HUES6 (cell line): ENCODE measurements at regions not wholly inside any gene's neighbourhood (a gene's known extent, or its start where the extent isn't known, plus 50 kb on each side); places are given as distances from the start of the nearest gene placed in this dataset.

Experiments
- H3K27ac ChIP-seq: 2 replicates; pipeline ENCODE4 v1.7.0; 2013; ENCODE audit warnings: low read depth, mild to moderate bottlenecking, low read length, inconsistent platforms
- H3K27me3 ChIP-seq: 2 replicates; pipeline ENCODE4 v1.6.1; 2013; ENCODE audit warnings: low read length; ENCODE audit not compliant: control insufficient read depth, insufficient read depth
- H3K36me3 ChIP-seq: 2 replicates; pipeline ENCODE4 v1.6.1; 2013; ENCODE audit warnings: low read length; ENCODE audit not compliant: control insufficient read depth, insufficient read depth
- H3K4me1 ChIP-seq: 2 replicates; pipeline ENCODE4 v1.6.1; 2013; ENCODE audit warnings: low read length; ENCODE audit not compliant: control insufficient read depth, insufficient read depth
- H3K4me3 ChIP-seq: 2 replicates; pipeline ENCODE4 v1.5.1; 2013; ENCODE audit warnings: low read depth, low read length
- H3K9ac ChIP-seq: one replicate; pipeline ENCODE4 v1.6.1; 2013; ENCODE audit warnings: mild to moderate bottlenecking, low read length
- H3K9me3 ChIP-seq: 2 replicates; pipeline ENCODE4 v1.6.1; 2013; ENCODE audit warnings: low read depth, low read length; ENCODE audit not compliant: control insufficient read depth, insufficient read depth

GRCh38 chr20:6852478-6852877, 85.0 kb downstream of the BMP2 start:
- Histone ChIP-seq H3K27me3 (no peaks in the 10 kb centered on the region), H3K36me3 (no peaks in the 10 kb centered on the region), H3K9me3 (no peaks in the 10 kb centered on the region), H3K9ac (no peak overlapping the region), H3K4me1 (peaks cover 13% of the 10 kb centered on the region; the same call in 1 of the 2 replicates), H3K4me3 (no peak overlapping the region), H3K27ac (no peak overlapping the region)

DNA sequence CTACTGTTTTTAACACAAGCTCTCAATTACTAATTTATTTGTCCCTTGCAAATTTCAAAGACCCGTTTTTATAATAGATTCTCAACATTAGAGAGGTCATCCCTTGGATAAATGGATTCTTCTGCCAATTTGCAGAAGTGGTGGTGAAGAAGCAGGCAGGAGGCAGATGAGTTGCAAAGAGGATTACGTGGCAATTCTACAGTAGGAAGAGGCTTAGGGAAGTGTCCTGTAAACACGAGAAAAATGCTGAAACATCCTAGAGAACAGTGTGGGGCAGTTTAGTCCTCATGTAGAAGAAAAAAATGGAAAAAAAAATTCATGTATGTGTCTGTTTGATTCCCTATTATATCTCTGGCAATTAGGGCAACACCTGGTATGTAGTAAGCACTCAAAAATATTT, 87.6 kb downstream of the BMP2 start:
- Histone ChIP-seq H3K36me3 (no peaks in the 10 kb centered on the region), H3K27me3 (no peaks in the 10 kb centered on the region), H3K4me3 (no peak overlapping the region), H3K9me3 (no peaks in the 10 kb centered on the region), H3K9ac (no peak overlapping the region), H3K4me1 (no peaks in the 10 kb centered on the region), H3K27ac (no peak overlapping the region)

GRCh38 chr20:6855796-6856195, 88.3 kb downstream of the BMP2 start:
- H3K9ac ChIP-seq: no peak overlapping the region
- no peak overlapping the region for H3K4me3 ChIP-seq
- no peaks in the 10 kb centered on the region for H3K36me3 ChIP-seq
- H3K9me3 ChIP-seq: no peaks in the 10 kb centered on the region
- H3K4me1 ChIP-seq: no peaks in the 10 kb centered on the region
- no peaks in the 10 kb centered on the region for H3K27me3 ChIP-seq
- no peak overlapping the region for H3K27ac ChIP-seq

DNA sequence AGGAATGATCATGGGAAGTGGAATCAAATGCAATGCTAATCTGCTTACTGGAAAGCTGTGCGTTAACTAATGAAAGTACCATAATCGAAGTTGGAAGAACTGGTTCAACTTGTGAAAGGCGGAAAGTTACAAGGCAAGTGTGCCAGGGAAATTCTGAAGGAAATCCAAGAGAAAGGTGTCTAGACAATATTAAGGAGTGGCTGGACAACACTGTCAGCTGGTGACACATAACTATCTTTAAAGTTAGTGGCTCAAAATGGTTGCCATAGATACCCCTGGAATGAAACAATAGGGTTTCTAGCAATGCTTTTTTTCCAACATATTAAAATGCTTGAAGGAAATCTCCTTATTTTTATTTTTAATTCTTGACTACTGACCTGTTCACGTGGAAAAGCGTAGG, 90.4 kb downstream of the BMP2 start:
- no peak overlapping the region for H3K27ac ChIP-seq
- H3K4me3 ChIP-seq: no peak overlapping the region
- H3K9me3 ChIP-seq: no peaks in the 10 kb centered on the region
- H3K4me1 ChIP-seq: peaks cover 5% of the 10 kb centered on the region; the same call in 1 of the 2 replicates
- no peak overlapping the region for H3K9ac ChIP-seq
- no peaks in the 10 kb centered on the region for H3K36me3 ChIP-seq
- no peaks in the 10 kb centered on the region for H3K27me3 ChIP-seq

DNA sequence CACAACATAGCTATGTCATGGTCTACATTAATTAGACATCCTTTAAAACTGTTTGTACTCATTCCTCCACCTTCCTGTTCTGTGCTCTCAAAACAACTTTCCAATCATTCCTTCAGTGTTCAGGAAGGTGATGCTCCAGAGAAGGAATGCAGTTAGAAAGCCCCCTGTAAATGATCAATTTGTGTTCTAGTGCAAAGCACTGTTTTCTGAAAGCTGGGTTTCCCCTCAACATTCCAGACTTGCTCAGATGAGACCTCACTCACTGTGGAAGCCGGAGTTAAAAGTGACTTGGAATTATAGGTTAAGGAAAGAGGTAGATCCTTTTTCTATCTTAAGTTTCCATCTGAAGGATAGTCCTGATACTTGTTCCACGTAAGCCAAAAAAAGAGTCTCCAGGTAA, 95.9 kb downstream of the BMP2 start:
- Histone ChIP-seq H3K9ac (no peak overlapping the region), H3K27ac (no peak overlapping the region), H3K9me3 (no peaks in the 10 kb centered on the region), H3K4me1 (peaks cover 5% of the 10 kb centered on the region; the same call in 1 of the 2 replicates), H3K27me3 (no peaks in the 10 kb centered on the region), H3K36me3 (no peaks in the 10 kb centered on the region), H3K4me3 (no peak overlapping the region)

DNA sequence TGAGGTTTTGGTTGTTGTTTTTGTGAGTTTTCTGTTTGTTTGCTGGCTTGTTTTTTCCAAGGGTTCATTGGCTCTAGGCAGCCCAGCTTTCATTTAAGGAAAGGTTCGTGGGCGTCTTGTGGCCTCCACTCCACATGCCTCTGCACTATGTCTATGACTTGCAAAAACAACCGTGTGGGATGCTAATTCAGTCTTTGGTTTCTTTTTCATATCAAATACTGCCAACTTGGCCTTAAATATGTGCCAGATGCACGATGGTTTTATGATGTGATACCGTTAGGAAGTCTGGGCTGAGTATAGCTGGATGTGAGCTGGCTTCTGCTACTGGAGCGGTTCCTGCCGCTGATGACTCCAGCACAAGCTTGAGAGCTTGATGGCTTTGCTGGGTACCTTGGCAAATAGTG, 96.3 kb downstream of the BMP2 start:
- H3K27ac ChIP-seq: no peak overlapping the region
- H3K4me3 ChIP-seq: no peak overlapping the region
- H3K9ac ChIP-seq: no peak overlapping the region
- H3K9me3 ChIP-seq: no peaks in the 10 kb centered on the region
- no peaks in the 10 kb centered on the region for H3K36me3 ChIP-seq
- H3K4me1 ChIP-seq: peaks cover 5% of the 10 kb centered on the region; the same call in 1 of the 2 replicates
- no peaks in the 10 kb centered on the region for H3K27me3 ChIP-seq

GRCh38 chr20:6864740-6865139, 97.3 kb downstream of the BMP2 start:
- Histone ChIP-seq H3K4me1 (peaks cover 5% of the 10 kb centered on the region), H3K27me3 (no peaks in the 10 kb centered on the region), H3K27ac (no peak overlapping the region), H3K36me3 (no peaks in the 10 kb centered on the region), H3K4me3 (no peak overlapping the region), H3K9ac (no peak overlapping the region), H3K9me3 (no peaks in the 10 kb centered on the region)

DNA sequence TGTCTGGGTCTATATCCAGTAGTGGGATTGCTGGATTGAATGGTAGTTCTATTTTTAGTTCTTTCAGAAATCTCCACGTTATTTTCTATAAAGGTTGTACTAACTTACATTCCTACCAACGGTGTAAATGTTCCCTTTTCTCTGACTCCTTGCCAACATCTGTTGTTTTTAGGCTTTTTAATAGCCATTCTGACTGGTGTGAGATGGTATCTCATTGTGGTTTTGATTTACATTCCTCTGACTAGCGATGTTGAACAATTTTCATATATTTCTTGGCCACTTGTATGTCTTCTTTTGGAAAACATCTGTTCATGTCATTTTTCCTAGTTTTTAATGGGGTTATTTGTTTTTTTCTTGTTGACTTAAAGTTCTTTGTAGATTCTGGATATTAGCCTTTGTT, 99.3 kb downstream of the BMP2 start:
- H3K4me3 ChIP-seq: no peak overlapping the region
- H3K9ac ChIP-seq: no peak overlapping the region
- H3K27me3 ChIP-seq: no peaks in the 10 kb centered on the region
- peaks cover 3% of the 10 kb centered on the region for H3K4me1 ChIP-seq
- no peaks in the 10 kb centered on the region for H3K36me3 ChIP-seq
- no peak overlapping the region for H3K27ac ChIP-seq
- no peaks in the 10 kb centered on the region for H3K9me3 ChIP-seq

GRCh38 chr20:6868861-6869260, 101.4 kb downstream of the BMP2 start:
- Histone ChIP-seq H3K9me3 (no peaks in the 10 kb centered on the region), H3K4me3 (no peak overlapping the region), H3K9ac (no peak overlapping the region)

DNA sequence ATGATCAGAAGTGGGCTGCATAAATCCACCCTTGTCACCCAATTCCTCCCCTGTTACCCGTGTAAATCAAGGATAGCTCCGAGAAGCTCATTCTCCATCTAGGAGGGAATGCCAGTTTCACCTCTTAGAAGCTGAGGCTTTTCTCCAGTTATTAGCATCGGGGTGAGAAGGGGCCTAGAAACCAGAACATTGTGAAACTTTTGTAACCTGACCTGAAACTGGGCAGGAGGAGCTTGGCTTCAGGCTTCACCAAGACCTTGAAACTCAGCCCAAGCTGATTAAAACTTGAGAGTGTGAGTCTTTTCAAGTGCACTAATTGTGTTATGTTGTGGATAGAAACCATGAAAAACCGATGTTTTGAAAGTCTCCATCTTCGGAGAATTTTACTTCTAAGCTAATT, 103.1 kb downstream of the BMP2 start:
- H3K9ac ChIP-seq: no peak overlapping the region
- H3K4me1 ChIP-seq: no peaks in the 10 kb centered on the region; the same call in 1 of the 2 replicates
- no peak overlapping the region for H3K27ac ChIP-seq
- no peaks in the 10 kb centered on the region for H3K27me3 ChIP-seq
- no peaks in the 10 kb centered on the region for H3K9me3 ChIP-seq
- H3K36me3 ChIP-seq: no peaks in the 10 kb centered on the region
- no peak overlapping the region for H3K4me3 ChIP-seq

More at GRCh38 chr20:6868861-6869260, 101.4 kb downstream of the BMP2 start:
- no peak overlapping the region for H3K27ac ChIP-seq
- H3K27me3 ChIP-seq: no peaks in the 10 kb centered on the region
- no peaks in the 10 kb centered on the region for H3K36me3 ChIP-seq
- no peaks in the 10 kb centered on the region; the same call in 1 of the 2 replicates for H3K4me1 ChIP-seq

DNA sequence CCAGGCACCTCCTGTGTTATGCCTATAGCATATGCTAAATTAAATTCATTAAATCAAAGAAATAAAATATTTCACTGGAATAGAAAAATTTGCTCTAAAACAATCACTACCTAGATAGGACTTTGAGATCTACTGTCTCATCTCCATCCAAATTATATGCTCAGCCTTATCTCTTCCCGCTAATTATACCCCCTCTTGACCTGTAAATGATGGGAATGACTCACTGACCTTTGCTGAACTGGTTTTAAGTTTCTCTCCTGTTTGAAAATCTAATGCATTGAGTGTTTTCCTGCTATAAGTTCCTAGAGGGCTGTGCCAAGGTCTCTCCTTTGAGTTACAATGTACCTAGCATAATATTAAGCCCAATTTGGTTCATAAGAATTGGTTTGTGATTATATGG, 110.1 kb downstream of the BMP2 start:
- no peaks in the 10 kb centered on the region for H3K4me1 ChIP-seq
- no peak overlapping the region for H3K27ac ChIP-seq
- no peaks in the 10 kb centered on the region for H3K36me3 ChIP-seq
- H3K27me3 ChIP-seq: no peaks in the 10 kb centered on the region
- H3K4me3 ChIP-seq: no peak overlapping the region
- no peak overlapping the region for H3K9ac ChIP-seq
- H3K9me3 ChIP-seq: no peaks in the 10 kb centered on the region; the same call in 1 of the 2 replicates
